Fibroblast of villous mesenchyme (primary cell): ENCODE measurements at regions not wholly inside any gene's neighbourhood (a gene's known extent, or its start where the extent isn't known, plus 50 kb on each side); places are given as distances from the start of the nearest gene placed in this dataset.

Experiments
- DNase-seq: peaks from one replicate; pipeline ENCODE4 v3.0.0-alpha.2; 2010; ENCODE audit warnings: low read depth
- H3K4me3 ChIP-seq: 2 replicates; pipeline ENCODE4 v1.5.1; 2011; ENCODE audit warnings: low read depth, mild to moderate bottlenecking, low read length
- TF ChIP-seq, protein P1 (sequence below): IDR thresholded peaks from 2 replicates; pipeline ENCODE4 v1.5.1; 2012; ENCODE audit warnings: low read depth, mild to moderate bottlenecking, low read length; ENCODE audit not compliant: insufficient read depth

DNA sequence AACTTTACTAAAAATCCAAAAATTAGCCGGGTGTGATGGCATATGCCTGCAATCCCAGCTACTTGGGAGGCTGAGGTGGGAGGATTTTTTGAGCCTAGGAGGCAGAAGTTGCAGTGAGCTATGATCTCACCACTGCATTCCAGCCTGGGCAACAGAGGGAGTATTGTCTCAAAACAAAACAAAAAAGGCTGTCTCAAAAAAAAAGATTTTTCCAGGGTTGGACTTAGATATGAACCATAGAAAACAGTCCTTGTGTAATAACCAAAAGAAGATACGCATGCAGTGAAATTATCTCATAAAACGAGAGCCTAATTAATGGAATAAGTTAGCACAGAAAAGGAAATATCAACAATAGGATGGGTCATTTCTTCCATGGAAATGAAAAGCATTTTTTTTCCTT lies 320.4 kb upstream of the RASGRP1 start:
- peak overlapping the region; percentile 63 for H3K4me3 ChIP-seq
- DNase-seq = peak; percentile 65
- TF ChIP-seq, protein P1, sequence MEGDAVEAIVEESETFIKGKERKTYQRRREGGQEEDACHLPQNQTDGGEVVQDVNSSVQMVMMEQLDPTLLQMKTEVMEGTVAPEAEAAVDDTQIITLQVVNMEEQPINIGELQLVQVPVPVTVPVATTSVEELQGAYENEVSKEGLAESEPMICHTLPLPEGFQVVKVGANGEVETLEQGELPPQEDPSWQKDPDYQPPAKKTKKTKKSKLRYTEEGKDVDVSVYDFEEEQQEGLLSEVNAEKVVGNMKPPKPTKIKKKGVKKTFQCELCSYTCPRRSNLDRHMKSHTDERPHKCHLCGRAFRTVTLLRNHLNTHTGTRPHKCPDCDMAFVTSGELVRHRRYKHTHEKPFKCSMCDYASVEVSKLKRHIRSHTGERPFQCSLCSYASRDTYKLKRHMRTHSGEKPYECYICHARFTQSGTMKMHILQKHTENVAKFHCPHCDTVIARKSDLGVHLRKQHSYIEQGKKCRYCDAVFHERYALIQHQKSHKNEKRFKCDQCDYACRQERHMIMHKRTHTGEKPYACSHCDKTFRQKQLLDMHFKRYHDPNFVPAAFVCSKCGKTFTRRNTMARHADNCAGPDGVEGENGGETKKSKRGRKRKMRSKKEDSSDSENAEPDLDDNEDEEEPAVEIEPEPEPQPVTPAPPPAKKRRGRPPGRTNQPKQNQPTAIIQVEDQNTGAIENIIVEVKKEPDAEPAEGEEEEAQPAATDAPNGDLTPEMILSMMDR = no peak

DNA sequence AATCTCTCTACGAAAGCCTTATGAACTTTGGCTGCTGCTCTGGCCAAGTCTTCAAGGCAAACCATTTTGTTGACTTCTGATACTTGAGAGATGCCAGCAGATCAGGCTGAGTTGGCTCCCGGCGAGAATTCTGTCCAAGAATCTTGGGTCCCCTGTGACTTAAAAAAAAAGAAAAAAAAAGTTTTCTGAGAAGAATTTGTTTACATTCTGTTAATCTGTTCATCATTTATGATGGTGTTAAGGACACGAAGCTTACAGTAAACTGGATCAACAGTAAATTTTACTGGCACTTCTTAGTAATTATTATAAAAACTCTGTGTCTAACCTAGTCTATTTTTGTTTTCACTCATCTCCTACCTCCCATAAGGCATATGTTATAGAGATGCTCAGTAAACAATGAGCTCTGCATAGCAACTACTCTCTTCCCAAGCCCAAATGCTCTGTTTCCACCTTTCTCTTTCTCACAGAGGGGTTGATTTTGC lies 320.9 kb upstream of the RASGRP1 start:
- TF ChIP-seq, protein P1 = no peak
- peak; percentile 73 for DNase-seq
- H3K4me3 ChIP-seq = peak overlapping the region; percentile 63

DNA sequence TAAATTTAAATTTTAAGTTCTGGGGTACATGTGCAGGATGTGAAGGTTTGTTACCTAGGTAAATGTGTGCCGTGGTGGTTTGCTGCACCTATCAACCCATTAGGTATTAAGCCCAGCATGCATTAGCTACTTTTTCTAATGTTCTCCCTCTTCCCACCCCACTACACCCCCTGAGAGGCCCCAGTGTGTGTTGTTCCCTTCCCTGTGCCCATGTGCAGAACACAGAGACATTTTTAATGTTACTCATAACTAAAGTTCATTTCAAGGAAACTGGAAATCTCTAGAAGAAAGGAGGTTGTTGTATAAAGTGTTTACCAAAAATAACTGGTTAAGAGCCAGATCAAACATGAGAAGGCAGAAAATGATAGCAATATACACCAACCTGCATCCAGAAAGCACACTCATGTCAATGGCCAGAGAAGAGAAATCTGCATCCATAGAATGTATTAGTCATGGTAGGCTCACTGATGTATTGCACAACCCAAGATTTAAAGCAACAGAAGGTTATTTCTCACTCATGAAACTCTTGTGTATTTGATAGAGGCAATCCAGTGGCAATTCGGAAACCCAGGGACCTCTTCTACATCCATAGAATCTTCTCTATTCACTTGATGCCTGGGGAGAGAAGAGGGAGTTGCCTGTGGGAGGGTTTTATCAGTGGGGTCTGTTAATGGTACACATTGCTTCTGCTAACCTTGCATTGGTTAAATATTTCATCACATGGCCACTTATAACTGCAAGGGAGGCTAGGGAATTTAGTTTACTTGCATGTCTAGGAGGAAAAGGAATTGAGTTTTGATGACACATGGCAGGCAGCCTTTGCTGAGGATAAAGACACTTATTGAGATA lies 321.9 kb upstream of the RASGRP1 start:
- peak; percentile 92 for DNase-seq
- TF ChIP-seq, protein P1 = no peak
- H3K4me3 ChIP-seq = peak overlapping the region; percentile 63

DNA sequence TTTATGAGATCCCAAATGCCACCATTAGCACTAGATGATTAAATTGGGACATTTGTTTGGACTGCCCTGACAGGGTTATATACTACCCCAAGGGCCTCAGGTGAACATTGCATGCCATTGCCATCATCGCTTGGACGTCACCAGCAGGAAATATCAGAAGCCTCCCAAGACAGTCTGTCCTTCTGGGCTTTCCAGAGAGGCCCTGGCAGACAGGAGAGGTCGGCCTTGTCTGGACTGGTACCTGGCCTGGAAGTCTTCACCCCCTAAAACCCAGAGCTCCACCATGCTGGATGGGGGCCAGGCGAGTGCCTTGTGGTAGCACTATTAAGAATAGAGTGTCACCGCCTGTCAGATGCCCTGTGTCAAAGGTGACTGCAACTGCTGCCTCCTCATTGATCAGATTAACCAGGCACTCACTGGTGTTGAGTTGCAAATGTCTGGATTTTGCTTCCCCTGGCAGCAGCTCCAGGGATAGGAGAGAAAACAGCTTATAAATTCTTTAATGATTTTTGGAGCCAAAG lies 324.1 kb upstream of the RASGRP1 start:
- TF ChIP-seq, protein P1 = no peak
- no peak overlapping the region for H3K4me3 ChIP-seq
- DNase-seq = no peak

DNA sequence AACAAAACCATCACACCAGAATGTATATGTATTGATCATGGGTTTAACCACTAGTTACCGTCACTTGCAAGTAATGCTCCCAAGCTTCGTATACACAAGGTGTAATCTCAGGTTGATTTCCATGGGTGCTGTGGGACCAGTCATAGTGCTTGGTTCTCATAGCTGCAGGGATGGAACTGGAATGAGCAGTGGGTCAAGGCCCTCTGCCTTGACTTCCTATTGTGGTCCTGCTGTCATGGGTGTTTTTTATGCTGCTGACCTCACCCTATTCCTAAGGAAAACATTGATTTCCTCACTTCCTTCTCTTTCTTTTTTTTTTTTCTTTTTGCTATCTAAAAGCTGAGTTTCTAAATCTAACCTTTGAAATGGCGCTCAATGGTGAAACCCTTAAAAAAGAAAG lies 325.6 kb upstream of the RASGRP1 start:
- TF ChIP-seq, protein P1 = no peak
- DNase-seq = no peak

DNA sequence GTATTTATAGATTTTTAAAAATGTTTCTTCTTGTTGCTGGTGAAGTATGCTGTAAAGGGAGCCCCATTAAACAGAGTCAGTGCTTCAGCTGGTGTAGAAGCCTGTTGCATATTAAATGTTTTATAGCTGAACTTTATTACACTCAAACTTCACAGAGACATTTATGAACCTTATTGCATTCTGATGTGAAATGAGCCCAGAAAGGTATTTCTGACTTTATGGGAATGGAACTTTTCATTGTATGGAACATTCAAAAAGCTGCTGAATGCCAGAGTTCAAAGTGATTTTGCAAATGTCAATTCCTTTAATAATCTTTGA lies 329.3 kb upstream of the RASGRP1 start:
- TF ChIP-seq, protein P1 = no peak
- no peak for DNase-seq
- H3K4me3 ChIP-seq = no peak overlapping the region

More for the DNA sequence above, 325.6 kb upstream of the RASGRP1 start:
- H3K4me3 ChIP-seq = no peak overlapping the region
